GM12875 (cell line): ENCODE measurements at regions not wholly inside any gene's neighbourhood (a gene's known extent, or its start where the extent isn't known, plus 50 kb on each side); places are given as distances from the start of the nearest gene placed in this dataset.

Experiments used
- H3K4me3 ChIP-seq: one replicate; pipeline ENCODE4 v1.5.1; 2011; ENCODE audit warnings: low read depth, low read length, control low read depth
- TF ChIP-seq, protein P1 (sequence below): IDR thresholded peaks from 2 replicates; pipeline ENCODE4 v1.5.1; 2011; ENCODE audit warnings: low read depth, mild to moderate bottlenecking, control low read depth, inconsistent platforms, low read length, moderate library complexity, borderline replicate concordance; ENCODE audit not compliant: insufficient read depth

DNA sequence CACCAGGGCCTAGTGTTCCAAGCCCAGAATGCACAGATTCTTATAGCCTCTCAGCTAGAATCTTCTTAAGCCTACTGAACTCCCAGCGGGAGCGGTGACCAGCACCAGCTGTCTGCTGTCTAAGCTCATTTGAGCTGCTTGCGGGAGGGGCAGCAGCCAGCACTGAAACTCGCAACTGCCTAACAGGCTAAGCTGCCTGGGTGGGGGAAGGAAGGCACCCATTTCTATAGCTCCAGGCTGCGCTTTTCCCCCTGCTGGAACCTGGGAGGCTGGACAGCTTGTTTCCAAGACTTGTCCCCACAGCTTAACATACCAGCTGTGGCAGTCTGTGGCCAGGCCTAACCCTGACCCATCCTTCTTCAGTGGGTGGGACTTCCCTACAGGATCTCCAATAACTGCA, 512.9 kb downstream of the EFNA5 start:
- H3K4me3 ChIP-seq = no peak overlapping the region
- TF ChIP-seq, protein P1, sequence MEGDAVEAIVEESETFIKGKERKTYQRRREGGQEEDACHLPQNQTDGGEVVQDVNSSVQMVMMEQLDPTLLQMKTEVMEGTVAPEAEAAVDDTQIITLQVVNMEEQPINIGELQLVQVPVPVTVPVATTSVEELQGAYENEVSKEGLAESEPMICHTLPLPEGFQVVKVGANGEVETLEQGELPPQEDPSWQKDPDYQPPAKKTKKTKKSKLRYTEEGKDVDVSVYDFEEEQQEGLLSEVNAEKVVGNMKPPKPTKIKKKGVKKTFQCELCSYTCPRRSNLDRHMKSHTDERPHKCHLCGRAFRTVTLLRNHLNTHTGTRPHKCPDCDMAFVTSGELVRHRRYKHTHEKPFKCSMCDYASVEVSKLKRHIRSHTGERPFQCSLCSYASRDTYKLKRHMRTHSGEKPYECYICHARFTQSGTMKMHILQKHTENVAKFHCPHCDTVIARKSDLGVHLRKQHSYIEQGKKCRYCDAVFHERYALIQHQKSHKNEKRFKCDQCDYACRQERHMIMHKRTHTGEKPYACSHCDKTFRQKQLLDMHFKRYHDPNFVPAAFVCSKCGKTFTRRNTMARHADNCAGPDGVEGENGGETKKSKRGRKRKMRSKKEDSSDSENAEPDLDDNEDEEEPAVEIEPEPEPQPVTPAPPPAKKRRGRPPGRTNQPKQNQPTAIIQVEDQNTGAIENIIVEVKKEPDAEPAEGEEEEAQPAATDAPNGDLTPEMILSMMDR = no peak

DNA sequence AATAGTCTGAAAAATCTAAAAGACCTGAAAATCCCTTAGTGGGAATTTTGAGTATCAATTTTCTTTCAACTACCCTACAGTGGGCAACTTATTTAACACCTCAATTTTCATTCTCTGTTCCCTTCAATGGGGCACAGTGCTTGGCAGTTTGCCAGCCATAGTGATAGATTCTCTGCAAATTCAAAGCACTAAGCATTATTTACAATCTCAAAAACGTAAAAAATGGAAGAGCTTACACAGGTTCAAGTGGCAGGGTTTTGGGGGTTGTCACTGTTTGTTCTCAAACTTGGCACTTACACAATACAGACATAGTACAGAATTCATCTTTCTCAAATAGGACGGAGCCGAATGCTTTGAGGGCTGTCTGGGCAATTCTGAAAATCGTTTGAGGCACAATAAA, 515.0 kb downstream of the EFNA5 start:
- TF ChIP-seq, protein P1 = no peak

DNA sequence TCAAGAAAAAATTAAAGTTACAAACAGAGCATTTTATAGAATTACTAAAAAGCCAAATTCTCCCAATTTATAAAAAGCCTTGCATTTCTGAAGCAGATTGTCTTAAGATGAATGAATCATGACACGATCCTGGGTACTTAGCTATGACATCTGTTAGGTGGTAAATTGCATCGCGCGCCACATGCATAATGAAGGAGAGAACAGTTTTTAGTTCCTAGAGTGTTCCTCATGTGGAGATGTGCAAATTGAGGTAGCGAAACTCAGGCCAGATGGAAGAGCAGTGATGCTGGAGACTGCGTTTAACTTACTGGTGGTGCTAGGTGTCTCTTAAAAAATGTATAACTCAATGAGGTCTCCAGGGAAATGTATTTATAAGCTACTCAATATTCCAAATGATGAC, 516.1 kb downstream of the EFNA5 start:
- TF ChIP-seq, protein P1 = no peak
- H3K4me3 ChIP-seq = no peak overlapping the region

More for the DNA sequence above, 515.0 kb downstream of the EFNA5 start:
- H3K4me3 ChIP-seq = no peak overlapping the region

- H3K4me3 ChIP-seq = no peak overlapping the region
- TF ChIP-seq, protein P1 = no peak
Measured at GRCh38 chr5:107153283-107153682, 517.5 kb downstream of the EFNA5 start.

GRCh38 chr5:107149243-107150005, 521.3 kb downstream of the EFNA5 start:
- TF ChIP-seq, protein P1 = no peak
- no peak overlapping the region for H3K4me3 ChIP-seq

DNA sequence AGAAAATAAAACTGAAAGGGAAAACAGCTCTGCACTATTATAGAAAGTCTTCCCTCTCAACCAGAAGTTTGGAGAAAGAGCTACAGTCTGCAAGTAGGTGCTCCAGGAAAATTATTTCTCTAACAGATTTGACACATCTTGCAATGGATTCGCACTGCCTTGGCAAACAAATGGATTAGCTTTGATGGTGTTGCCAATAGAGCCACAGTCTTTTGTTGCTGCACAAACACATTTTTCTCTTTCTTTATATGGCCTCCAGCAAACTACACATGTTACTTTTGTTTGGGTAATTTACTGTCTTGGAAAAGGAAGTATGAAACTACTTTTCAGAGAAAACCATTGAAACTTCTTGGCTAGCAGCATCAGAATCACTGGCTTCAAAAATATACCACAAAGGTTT, 523.1 kb downstream of the EFNA5 start:
- TF ChIP-seq, protein P1 = no peak
- no peak overlapping the region for H3K4me3 ChIP-seq

GRCh38 chr5:107146901-107147300, 523.8 kb downstream of the EFNA5 start:
- TF ChIP-seq, protein P1 = no peak
- no peak overlapping the region for H3K4me3 ChIP-seq
